Caki2 (cell line): ENCODE measurements at regions not wholly inside any gene's neighbourhood (a gene's known extent, or its start where the extent isn't known, plus 50 kb on each side); places are given as distances from the start of the nearest gene placed in this dataset.

Source experiments
- DNase-seq: peaks from one replicate; pipeline ENCODE4 v3.0.0-alpha.2; 2015; ENCODE audit warnings: low read depth
- in situ Hi-C: cut with HindIII; loops from 2 replicates; pipeline ENCODE4 v1.10.0; 2016; ENCODE audit warnings: low sequenced_read_pairs, low pct_unique_long_range_greater_than_20kb, mixed read lengths

DNA sequence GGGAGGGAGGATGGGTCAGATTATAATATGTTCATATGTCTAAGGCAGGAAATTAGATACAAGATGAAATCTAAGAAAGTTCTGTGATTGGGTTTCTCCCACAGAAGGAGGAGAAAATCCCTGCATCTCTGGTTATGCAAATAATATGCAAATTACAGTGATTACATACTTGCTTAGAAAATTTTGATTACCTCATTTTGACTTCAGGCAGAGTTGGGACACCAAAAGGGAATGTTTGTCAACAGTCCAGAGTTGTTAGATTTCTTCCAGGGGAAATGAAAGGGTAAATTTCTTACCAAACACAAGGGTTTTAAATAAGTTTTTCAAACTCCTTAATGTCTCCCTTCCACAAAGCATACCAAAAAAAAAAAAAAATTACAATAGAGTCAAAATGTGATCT is 101.4 kb upstream of the STEAP1B start:
- in situ Hi-C loops = no loop called here
- no peak for DNase-seq

DNA sequence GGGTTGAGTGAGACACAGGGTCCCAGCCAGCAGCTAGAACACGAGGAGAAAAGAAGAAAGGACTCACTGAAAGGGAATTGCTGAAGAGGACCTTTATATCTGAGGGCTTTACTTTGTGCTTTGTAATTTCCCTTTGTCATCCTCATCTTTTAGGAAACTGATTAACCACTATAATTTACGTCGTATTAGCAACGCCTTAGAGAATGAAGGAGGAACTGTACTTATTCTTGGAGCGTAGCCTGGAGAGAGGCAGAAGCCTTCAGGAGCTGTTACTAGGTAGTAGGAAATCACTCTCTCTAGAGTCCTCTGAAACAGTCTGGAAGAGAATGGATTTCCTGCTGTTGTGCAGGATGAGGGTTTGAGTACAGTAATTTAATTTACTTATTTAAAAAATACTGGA is 101.0 kb upstream of the STEAP1B start:
- DNase-seq = no peak
- in situ Hi-C loops = no loop called here

DNA sequence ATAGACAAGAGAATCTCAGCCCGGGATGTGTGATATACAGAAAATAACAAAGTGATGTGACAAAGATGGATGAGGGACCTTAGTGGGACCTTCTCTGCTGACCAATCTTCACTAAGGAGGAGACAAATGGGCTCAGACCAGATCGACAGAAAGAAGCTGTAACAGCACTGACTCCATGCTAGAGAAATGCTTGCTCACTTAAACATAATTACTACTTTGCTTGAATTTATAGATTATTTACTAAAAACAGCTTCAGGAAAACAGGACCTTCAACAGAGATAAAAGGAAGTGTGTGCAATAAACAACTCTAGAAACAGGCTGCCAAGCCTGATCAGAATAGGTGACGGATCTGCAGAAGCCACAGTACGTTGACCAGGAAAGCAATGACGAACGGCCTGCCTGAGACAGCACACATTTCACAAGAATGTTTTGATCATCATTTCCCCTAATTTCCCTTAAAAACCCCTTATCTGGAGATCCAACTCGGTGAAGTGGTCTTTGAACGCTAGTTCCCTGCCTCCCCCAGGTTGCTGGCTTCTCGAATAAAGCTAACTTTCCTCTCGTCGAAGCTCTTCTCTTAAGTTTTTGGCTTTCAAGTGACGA is 98.4 kb upstream of the STEAP1B start:
- in situ Hi-C loops = no loop called here

DNA sequence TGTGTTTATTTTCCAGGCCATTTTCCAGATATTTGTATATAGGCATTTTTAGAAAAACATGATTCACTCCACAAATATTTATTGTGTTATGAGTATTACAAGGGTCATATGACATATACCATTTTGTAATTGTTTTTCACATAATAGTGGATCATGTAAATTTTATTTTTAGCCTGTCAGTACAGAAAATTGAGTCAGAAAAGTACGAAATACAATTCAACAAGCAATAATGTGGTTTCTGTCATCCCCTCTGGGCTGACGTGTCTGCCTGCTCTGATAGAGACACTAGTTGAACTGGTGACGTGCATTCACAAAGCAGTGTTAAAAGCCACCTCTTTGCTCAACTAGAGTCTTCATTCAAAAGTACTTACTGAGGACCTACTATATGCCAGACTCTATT is 97.9 kb upstream of the STEAP1B start:
- DNase-seq = no peak
- in situ Hi-C loops = no loop called here

More for the DNA sequence above, 98.4 kb upstream of the STEAP1B start:
- DNase-seq = no peak

DNA sequence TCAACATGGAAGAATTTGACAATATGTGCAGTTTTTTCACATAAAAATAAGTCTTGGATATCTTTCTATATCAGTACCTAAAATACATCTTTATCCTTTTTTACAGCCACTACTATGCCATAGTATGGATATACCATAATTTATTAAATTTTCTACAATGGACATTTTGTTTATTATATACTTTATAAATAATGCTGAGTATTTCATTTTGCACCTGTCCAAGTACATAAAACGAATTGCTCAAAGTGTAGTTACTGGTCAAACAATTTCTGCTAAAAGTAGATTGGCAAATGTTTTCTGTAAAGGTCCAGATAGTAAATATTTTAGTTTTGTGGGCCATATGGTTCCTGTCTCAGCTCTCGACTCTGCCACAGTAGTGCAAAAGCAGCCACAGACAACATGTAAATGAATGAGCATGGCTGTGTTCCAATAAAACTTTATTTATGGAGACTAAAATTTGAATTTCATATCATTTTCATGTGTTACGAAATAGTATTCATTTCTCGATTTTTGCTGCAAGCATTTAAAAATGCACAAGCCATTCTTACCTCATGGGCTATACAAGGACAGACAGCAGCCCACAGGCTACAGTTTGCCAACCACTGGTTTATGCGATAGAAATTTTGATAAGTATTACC is 96.9 kb upstream of the STEAP1B start:
- no peak for DNase-seq
- in situ Hi-C loops = no loop called here

DNA sequence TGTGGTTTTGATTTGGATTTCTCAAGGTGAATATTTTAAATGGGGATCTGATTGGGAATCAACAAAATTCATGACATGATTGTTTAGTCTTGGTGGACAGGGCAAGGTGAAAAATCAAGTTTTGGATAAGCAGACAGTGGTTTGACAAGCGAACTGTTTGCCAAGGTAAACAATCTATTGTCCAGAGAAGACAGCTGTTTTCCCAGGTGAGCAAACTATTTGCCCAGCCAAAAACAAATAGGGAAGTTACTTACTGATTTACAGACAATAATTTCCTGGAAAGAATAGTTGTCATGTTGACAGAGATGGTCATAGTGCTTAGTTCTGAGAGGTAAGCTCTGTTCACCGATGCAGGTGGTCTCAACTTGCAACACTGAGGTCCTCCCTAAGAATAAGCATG is 94.0 kb upstream of the STEAP1B start:
- in situ Hi-C loops = no loop called here
- DNase-seq = no peak

DNA sequence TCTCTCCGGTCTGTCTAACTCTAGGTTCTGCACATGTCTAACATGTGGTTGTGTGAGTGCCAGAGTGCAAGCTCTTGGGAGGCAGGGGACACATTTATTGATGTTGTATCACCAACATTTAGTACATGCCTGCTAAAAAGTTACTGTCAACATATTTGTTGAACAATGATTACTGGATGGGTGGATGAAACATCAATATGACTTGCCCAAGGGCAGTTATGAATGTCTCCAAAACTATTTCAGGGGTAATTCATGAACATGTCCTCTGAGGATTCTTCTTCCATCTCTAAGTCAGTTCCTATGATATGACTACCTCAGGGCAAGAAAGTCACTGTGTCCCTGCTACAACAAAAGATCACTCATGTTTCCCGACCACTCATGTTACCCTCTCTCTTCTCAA is 91.3 kb upstream of the STEAP1B start:
- in situ Hi-C loops = no loop called here
- DNase-seq = no peak

DNA sequence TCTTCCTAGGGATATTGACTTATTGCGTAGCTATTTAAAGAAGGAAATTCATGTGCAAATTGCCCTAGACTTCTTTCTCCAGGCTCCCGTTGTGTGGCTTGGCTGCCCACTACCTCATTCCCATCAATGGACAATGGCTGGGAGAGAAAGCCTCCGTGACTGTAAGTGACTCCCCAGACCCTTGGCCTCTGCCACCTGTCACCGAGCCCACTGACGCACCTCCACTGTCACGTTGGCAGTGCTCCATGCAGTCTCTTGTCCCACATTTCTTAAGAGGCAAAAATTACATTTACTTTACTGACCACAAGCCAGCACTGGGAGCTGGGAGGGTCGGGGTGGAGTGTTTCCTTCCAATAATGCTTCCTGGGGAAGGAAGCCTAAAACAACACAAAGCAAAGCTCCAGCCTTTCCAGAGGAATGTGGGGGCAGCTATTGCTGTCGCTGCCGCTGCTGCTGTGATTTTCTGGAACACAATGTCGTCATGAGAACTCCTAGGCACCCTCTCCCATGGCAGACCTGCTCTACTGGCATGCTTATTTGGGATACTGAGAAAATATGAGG is 89.7 kb upstream of the STEAP1B start:
- no peak for DNase-seq
- in situ Hi-C loops = no loop called here

DNA sequence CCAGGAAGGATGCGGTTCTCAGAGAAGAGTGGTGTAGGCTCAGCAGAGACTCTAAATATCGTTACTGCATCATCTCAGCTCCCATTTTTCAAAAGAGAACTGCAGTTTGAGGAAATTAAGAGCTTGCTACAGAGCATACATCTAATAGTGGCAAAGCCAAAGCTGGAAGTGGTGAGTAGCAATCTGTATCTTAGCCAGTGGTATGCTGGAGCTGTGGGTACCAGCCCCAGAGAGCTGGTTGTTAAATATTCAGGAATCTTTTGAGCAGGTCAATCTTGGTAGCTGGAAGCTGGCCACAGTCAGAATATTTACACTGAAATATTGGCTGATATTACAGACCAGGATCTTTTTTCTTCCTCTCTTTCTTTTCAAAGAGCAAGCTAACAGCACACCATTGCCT is 88.4 kb upstream of the STEAP1B start:
- DNase-seq = no peak
- in situ Hi-C loops = no loop called here

DNA sequence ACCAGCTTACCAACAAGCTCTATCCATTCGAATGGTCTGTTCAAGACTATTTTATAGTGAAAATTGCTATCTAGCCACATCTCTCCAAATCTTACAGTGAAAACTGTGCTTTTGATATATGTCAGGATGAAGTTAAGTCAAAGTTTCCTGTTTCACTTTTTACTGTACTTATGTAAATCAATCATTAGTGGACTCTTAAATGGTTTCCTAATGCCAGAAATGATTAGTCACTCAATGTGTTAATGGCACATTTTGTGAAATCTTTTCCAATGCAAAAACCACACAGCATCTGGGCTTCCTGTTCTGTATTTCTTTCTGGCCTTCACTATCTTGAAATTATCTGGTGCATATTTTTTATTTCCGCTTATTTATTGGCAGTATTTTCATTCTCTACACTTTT is 87.3 kb upstream of the STEAP1B start:
- DNase-seq = no peak
- in situ Hi-C loops = no loop called here

DNA sequence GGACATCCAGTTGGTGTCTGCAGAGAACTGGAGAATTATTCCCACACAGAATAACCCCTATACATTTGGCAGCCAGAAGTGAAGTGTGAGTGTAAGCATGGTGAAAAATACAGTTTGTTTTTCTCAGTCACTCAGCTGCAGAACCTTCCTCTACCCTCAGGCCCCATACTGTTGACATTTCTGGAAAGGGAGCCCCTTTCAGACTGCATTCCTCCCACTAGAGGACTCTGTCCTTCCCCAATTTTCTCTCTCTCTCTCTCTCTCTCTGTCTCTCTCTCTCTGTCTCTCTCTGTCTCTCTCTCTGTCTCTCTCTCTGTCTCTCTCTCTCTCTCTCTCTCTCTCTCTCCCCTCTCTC is 86.8 kb upstream of the STEAP1B start:
- in situ Hi-C loops = no loop called here
- peak; percentile 57 for DNase-seq

DNA sequence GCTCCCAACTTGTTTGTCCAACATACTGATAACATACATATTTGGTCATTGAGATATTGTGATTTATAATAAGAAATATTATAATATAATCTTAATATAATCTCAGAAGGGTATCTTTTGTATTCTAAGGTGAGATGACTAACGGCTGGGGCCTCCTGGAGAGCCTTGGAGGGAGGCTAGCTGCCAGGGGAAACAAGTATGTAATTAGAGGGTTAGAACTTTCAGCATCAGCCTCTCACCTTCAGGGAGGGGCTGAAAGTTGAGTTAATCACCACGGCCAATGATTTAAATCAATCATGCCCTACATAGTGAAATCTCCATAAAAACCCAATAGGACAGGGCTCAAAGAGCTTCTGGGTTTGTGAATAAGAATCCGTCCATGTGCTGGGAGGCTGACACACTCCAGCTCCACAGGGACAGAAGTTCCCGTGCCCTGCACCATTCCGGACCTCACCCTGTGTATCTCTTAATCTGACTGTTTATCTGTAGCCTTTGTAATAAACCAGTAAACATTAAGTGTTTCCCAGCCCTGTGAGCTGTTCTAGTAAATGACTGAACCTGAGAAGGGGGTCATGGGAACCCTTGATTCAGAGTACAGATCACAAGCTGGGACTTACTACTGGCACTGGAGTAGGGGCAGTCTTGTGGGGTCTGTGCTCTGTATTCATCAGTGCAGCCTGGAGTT is 86.3 kb upstream of the STEAP1B start:
- in situ Hi-C loops = no loop called here
- DNase-seq = no peak

DNA sequence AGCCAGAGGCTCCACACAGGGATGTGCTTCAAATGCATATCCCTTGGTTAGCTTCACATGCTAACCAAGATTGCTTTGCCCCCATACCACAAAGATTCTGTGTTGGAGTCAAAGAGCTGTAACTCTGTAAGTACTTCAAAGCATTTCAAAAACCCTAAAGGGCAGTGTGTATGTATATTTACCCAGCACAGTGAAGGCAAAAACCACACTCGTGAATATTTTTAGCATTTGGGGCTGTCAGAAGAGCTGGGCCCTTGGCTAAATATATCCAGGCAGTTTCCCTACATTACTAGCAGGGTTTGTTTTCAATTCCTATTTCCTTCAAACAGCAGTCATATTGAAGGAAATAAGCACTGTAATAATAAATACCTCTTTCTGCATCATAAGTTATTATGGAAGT is 84.2 kb upstream of the STEAP1B start:
- in situ Hi-C loops = no loop called here
- no peak for DNase-seq

DNA sequence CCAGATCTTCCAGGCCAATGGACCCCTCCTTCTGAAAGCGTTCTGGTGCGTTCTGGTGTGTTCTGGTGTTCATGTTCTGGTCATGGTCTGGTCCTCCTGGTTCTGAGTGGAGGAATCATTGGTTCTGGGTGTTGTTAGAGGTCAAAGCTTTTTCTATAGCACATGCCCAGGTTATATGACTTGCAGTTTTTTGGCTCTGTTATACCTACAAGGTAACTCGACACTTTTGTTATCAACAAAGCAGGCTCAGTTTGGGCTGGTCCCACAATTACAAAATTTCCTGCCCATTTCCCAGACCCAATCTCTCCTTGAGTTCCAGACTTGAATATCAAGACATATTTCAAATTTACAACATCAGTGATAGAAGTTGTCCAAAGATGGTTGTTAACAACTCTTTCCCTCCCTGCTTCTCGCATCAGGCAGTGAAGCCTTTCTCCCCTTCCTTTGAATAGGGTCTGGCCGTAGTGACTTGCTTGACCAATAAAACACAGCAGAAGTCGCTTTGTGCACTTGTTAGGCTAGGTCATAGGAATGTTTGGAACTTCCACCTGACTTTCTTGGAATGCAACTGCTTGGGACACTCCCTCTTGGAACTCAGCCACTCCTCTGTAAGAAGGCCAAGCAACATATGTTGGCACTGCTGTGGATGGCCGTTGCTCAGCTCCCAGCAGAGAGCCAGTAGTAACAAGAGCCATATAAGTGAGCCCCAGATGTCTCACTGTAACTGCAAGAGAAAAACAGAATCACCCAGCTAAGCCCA is 83.1 kb upstream of the STEAP1B start:
- DNase-seq = peak; percentile 94
- in situ Hi-C loops = no loop called here

DNA sequence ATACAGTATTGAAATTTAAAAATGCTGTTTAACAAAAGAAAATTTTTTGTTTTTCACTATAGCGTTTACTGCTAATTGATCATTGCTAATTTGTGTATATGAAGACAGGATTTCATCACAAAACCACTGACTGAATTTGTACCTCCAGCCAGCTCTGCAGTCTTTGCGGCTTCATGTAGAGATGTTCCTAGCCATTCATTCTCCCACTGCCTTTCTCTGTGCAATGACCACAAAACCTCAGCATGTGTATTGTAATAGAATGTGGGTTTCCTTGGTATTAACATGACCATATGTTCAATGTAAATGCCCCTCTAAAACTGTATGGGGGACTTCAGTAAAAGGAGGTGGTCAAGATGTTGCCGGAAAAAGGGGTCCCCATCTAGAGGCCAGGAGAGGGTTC is 81.1 kb upstream of the STEAP1B start:
- in situ Hi-C loops = no loop called here
- DNase-seq = no peak

DNA sequence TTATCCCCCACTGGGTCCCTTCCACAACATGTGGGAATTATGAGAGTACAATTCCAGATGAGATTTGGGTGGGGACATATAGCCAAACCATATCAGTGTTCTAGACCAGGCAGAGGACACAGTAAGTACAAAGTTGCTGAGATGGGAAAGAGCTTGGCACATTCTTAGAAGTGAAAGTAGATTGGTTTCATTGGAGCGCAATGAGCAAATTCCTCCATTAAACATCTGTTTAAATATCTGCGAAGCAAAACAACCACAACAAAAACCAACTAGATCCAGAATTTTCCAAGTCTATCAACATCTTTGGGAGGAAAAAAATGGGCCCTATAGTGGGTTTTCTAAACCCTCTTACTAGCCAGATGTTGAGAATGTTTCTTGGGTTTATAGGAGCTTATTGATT is 80.0 kb upstream of the STEAP1B start:
- in situ Hi-C loops = no loop called here
- DNase-seq = no peak

DNA sequence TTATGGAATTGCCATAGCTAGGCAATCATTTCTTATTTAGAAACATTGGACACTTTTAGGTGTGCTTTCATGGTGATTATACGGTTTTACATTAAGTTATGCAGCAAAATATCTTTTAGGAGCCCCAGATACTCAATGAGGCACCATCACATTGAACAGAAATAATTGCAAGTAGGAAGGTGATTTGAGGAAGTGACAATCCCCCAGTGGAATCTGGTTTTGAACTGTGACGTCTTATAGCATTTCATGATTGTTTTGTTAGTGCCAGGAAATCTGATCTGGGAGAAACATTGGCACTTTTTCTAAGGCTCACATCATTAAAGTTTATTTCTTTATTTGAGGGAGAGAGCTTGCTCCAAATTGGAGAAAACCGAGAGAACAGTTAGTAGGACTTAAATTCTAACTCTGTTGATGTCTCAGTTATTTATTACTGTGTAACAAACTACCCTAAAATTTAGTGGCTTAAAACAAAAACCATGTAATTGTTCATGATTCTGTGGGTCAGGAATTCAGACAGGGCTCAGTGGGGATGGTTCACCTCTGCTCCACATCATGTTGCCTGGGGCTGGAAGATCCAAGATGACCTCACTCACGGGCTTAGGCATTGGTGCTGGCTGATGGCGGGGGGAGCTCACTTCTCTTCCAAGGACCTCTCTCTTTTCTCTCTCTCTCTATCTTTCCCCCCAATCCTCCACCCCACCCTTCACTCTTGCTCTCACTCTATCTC is 78.2 kb upstream of the STEAP1B start:
- in situ Hi-C loops = no loop called here

DNA sequence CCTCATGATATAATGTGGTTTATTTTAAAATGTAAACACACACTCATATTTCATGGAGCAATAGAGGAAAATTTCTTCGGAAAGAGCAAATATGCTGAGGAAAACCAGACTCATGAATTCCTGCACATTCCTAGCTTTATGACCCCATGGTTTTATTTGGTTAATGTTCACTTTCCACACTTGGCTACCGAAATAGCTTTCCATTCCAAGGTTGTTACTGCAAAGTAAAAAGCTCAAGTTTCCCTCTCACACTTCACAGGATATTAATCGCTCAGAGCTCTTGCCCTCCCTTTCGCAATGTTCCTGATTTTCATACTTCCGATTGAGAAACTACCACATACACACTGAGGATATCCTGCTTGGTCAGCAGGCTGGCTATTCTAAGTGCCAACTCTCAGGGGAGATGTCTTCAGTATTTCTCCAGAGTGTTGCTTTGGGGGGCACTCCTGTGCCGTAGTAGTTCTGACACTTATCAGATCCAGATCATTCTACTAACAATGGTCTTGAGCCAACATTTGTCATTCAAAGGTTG is 77.5 kb upstream of the STEAP1B start:
- in situ Hi-C loops = no loop called here
- DNase-seq = peak; percentile 91

More for the DNA sequence above, 78.2 kb upstream of the STEAP1B start:
- DNase-seq = peak; percentile 84
